Peyer's patch (tissue), 4 donors: ENCODE measurements at regions not wholly inside any gene's neighbourhood (a gene's known extent, or its start where the extent isn't known, plus 50 kb on each side); places are given as distances from the start of the nearest gene placed in this dataset.

Experiments
- POLR2A ChIP-seq, 2 donors: fragments of 450-650 bp; IDR thresholded peaks; one replicate each; pipeline ENCODE4 v1.5.1; 2017; ENCODE audit warnings: antibody characterized with exemption in 2 of 2, mild to moderate bottlenecking in 2 of 2, moderate library complexity in 2 of 2
- TF ChIP-seq, protein P1 (sequence below), 6 experiments: fragments of 450-650 bp in 4 of 6; fragments of 200-600 bp in 2 of 6; sonication (generic) in 1 of 6; IDR thresholded peaks; one replicate each; pipeline ENCODE4 v1.5.1; 2017 to 2019; ENCODE audit warnings: antibody characterized with exemption in 6 of 6, mild to moderate bottlenecking in 3 of 6, moderate library complexity in 1 of 6

DNA sequence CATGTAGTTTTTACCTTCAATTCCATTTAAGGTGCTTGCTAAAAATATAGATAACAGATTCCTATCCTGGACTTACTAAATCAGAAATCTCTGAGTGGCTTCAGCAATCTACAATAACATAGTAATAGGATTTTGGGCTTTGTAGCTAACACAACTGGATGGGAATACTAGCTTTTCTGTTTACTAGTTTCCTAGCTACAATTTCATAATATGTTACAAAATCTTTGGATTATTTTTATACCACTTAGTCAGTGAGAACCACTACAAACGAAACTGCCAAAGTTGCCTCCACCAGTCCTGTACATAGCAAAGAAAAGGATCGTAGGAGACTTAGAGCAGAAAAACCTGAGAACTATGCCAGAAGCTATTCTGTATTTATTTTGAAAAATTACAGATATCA lies 87.7 kb upstream of the ANO3 start:
- TF ChIP-seq POLR2A (IDR thresholded peaks at IDR 0.05) = no peak
- TF ChIP-seq, protein P1, sequence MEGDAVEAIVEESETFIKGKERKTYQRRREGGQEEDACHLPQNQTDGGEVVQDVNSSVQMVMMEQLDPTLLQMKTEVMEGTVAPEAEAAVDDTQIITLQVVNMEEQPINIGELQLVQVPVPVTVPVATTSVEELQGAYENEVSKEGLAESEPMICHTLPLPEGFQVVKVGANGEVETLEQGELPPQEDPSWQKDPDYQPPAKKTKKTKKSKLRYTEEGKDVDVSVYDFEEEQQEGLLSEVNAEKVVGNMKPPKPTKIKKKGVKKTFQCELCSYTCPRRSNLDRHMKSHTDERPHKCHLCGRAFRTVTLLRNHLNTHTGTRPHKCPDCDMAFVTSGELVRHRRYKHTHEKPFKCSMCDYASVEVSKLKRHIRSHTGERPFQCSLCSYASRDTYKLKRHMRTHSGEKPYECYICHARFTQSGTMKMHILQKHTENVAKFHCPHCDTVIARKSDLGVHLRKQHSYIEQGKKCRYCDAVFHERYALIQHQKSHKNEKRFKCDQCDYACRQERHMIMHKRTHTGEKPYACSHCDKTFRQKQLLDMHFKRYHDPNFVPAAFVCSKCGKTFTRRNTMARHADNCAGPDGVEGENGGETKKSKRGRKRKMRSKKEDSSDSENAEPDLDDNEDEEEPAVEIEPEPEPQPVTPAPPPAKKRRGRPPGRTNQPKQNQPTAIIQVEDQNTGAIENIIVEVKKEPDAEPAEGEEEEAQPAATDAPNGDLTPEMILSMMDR (IDR thresholded peaks at IDR 0.05) = no peak
